ENCODE measurements at regions not wholly inside any gene's neighbourhood (a gene's known extent, or its start where the extent isn't known, plus 50 kb on each side); places are given as distances from the start of the nearest gene placed in this dataset.

GRCh38 chr16:9141813-9142212 is 50.4 kb downstream of the HAPSTR1 start:
- H3K4me1 ChIP-seq: peaks cover 5% of the 10 kb centered on the region
- ATAC-seq (no peak), DNase-seq (peak; percentile 25)
- TF ChIP-seq CTCF (IDR thresholded peaks at IDR 0.05): no peak
- no peak overlapping the region for H3K4me3 ChIP-seq
- intact Hi-C loops (cut with DNase I): no loop called here
- no peaks in the 10 kb centered on the region for H3K27me3 ChIP-seq
- no peaks in the 10 kb centered on the region for H3K36me3 ChIP-seq
- no peaks in the 10 kb centered on the region for H3K9me3 ChIP-seq
- H3K27ac ChIP-seq: no peak overlapping the region

GRCh38 chr16:9144106-9144505 is 52.7 kb downstream of the HAPSTR1 start:
- ATAC-seq (no peak), DNase-seq (no peak)
- Histone ChIP-seq H3K4me3 (no peak overlapping the region), H3K27me3 (no peaks in the 10 kb centered on the region), H3K27ac (no peak overlapping the region), H3K36me3 (no peaks in the 10 kb centered on the region), H3K4me1 (peaks cover 4% of the 10 kb centered on the region), H3K9me3 (no peaks in the 10 kb centered on the region)
- TF ChIP-seq CTCF (IDR thresholded peaks at IDR 0.05): no peak
- intact Hi-C loops (cut with DNase I): no loop called here

- Histone ChIP-seq H3K27ac (no peak overlapping the region), H3K4me1 (no peaks in the 10 kb centered on the region), H3K9me3 (no peaks in the 10 kb centered on the region), H3K36me3 (no peaks in the 10 kb centered on the region), H3K4me3 (no peak overlapping the region), H3K27me3 (no peaks in the 10 kb centered on the region)
- ATAC-seq (no peak), DNase-seq (no peak)
- TF ChIP-seq CTCF (IDR thresholded peaks at IDR 0.05): no peak
- intact Hi-C loops (cut with DNase I): no loop called here
Measured at GRCh38 chr16:9148374-9149015, 57.1 kb downstream of the HAPSTR1 start.

- H3K9me3 ChIP-seq: no peaks in the 10 kb centered on the region
- no peaks in the 10 kb centered on the region for H3K4me1 ChIP-seq
- H3K4me3 ChIP-seq: no peak overlapping the region
- no peak for ATAC-seq
- TF ChIP-seq CTCF (IDR thresholded peaks at IDR 0.05): no peak
- no peak for DNase-seq
- H3K36me3 ChIP-seq: no peaks in the 10 kb centered on the region
- H3K27ac ChIP-seq: no peak overlapping the region
- intact Hi-C loops (cut with DNase I): no loop called here
- no peaks in the 10 kb centered on the region for H3K27me3 ChIP-seq
Measured at GRCh38 chr16:9151074-9151473, 59.6 kb downstream of the HAPSTR1 start.

- ATAC-seq: no peak
Measured at GRCh38 chr16:9151597-9151996, 60.2 kb downstream of the HAPSTR1 start.

More at GRCh38 chr16:9151597-9151996, 60.2 kb downstream of the HAPSTR1 start:
- intact Hi-C loops (cut with DNase I): no loop called here
- no peak for DNase-seq
- no peak for TF ChIP-seq CTCF (IDR thresholded peaks at IDR 0.05)
- Histone ChIP-seq H3K4me1 (no peaks in the 10 kb centered on the region), H3K36me3 (no peaks in the 10 kb centered on the region), H3K4me3 (no peak overlapping the region), H3K27ac (no peak overlapping the region), H3K27me3 (no peaks in the 10 kb centered on the region), H3K9me3 (no peaks in the 10 kb centered on the region)
